SJSA1 (cell line): ENCODE measurements at regions not wholly inside any gene's neighbourhood (a gene's known extent, or its start where the extent isn't known, plus 50 kb on each side); places are given as distances from the start of the nearest gene placed in this dataset.

ENCODE experiments used
- DNase-seq, 2 experiments: peaks; one replicate each; pipeline ENCODE4 v3.0.0-alpha.2; 2015 to 2020; ENCODE audit warnings: low spot score in 2 of 2, low read depth in 1 of 2
- H3K27ac ChIP-seq: fragments of 250-450 bp; sonication (Bioruptor Pico); 2 replicates; pipeline ENCODE4 v1.5.1; 2020; ENCODE audit warnings: mild to moderate bottlenecking, moderate library complexity
- H3K27me3 ChIP-seq: fragments of 250-450 bp; sonication (Bioruptor Pico); replicated peaks from 2 replicates; pipeline ENCODE4 v1.5.1; 2020; ENCODE audit warnings: mild to moderate bottlenecking, moderate library complexity
- H3K36me3 ChIP-seq: fragments of 250-450 bp; sonication (Bioruptor Pico); 2 replicates; pipeline ENCODE4 v1.5.1; 2020; ENCODE audit warnings: mild to moderate bottlenecking
- H3K4me1 ChIP-seq: fragments of 250-450 bp; sonication (Bioruptor Pico); replicated peaks from 2 replicates; pipeline ENCODE4 v1.6.1; 2021; ENCODE audit warnings: mild to moderate bottlenecking
- H3K4me3 ChIP-seq: fragments of 250-450 bp; sonication (Bioruptor Pico); 2 replicates; pipeline ENCODE4 v1.5.1; 2020; ENCODE audit warnings: mild to moderate bottlenecking
- H3K9me3 ChIP-seq: fragments of 250-450 bp; sonication (Bioruptor Pico); replicated peaks from 2 replicates; pipeline ENCODE4 v1.5.1; 2020; ENCODE audit warnings: mild to moderate bottlenecking

DNA sequence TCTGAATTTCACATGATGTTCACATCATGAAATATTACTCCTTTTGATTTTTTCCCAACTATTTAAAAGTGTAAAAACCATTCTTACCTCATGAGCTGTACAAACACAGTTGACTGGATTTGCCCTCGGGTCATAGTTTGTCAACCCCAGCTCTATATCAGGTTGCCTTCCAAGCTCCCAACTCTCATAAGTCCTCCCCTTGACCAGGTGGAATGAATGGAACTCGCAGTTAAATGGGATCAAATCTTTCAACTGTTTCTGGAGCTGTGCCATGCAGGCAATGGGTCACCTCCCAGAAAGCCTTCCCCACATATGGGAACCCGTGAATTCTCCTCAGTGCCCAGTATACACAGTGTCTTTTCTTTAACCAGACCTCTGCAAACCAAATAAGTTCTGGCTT is 169.8 kb upstream of the FOXD3 start:
- Histone ChIP-seq H3K36me3 (no peaks in the 10 kb centered on the region), H3K9me3 (no peaks in the 10 kb centered on the region), H3K4me3 (no peak overlapping the region), H3K27me3 (peaks cover 28% of the 10 kb centered on the region), H3K4me1 (no peaks in the 10 kb centered on the region), H3K27ac (no peak overlapping the region)
- no peak for DNase-seq

DNA sequence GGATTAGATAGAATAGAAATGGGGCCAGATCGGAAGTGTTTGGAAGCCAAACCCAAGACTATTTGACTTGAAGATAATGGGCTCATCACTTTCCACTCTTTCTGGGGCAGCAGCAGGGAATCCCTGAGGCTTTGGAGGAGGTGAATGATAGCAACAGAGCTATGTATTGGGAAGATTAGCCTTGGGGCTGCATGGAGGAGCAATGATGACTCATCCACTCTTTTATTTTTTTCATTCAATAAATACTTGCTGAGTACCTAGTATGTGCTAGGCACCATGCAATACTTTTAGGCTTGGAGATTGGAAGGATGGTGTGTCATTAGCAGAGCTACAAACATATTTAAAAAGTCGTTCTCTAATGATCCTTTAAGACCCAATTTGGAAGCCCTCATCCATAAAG is 166.9 kb upstream of the FOXD3 start:
- H3K4me1 ChIP-seq = no peaks in the 10 kb centered on the region
- no peaks in the 10 kb centered on the region for H3K36me3 ChIP-seq
- H3K27ac ChIP-seq = no peak overlapping the region
- no peak for DNase-seq
- no peaks in the 10 kb centered on the region for H3K9me3 ChIP-seq
- H3K27me3 ChIP-seq = peaks cover 32% of the 10 kb centered on the region
- H3K4me3 ChIP-seq = no peak overlapping the region

DNA sequence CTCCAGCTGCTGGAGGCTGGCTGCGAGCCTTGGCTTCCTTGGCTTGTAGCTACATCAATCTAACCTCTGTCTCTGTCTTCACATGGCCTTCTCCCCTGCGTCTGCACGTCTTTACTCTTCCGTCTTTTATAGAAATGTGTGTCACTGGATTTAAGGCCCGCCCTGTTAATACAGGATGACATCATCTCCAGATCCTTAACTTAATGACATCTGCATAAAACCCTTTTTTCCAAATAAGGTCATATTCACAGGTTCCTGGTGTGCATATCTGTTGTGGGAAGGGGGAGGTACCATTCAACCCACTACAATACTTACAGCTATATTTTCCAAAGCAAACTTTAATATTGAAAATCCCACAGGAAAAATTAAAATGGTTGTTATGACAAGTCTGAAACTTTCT is 165.3 kb upstream of the FOXD3 start:
- H3K27me3 ChIP-seq = peaks cover 21% of the 10 kb centered on the region
- no peak overlapping the region for H3K4me3 ChIP-seq
- no peaks in the 10 kb centered on the region for H3K36me3 ChIP-seq
- no peak for DNase-seq
- no peaks in the 10 kb centered on the region for H3K4me1 ChIP-seq
- H3K27ac ChIP-seq = no peak overlapping the region
- no peaks in the 10 kb centered on the region for H3K9me3 ChIP-seq

DNA sequence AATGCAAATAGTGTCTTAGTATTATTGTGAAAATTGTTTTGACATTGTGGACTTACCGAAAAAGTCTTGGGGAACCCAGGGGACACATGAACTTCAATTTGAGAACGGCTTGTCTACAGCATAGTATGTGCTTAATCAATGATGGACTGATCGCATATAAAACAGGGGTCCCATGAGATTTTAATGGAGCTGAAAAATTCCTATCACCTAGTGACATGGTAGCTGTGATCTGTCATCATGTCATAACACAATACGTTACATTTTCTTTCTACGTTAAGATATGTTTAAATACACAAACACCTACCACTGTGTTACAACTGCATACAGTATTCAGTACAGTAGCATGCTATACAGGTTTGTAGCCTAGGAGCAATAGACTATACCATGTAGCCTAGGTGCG is 153.3 kb upstream of the FOXD3 start:
- H3K27ac ChIP-seq = no peak overlapping the region
- no peaks in the 10 kb centered on the region for H3K9me3 ChIP-seq
- DNase-seq = no peak
- no peaks in the 10 kb centered on the region for H3K4me1 ChIP-seq
- H3K4me3 ChIP-seq = no peak overlapping the region
- H3K27me3 ChIP-seq = peaks cover 9% of the 10 kb centered on the region
- H3K36me3 ChIP-seq = no peaks in the 10 kb centered on the region

DNA sequence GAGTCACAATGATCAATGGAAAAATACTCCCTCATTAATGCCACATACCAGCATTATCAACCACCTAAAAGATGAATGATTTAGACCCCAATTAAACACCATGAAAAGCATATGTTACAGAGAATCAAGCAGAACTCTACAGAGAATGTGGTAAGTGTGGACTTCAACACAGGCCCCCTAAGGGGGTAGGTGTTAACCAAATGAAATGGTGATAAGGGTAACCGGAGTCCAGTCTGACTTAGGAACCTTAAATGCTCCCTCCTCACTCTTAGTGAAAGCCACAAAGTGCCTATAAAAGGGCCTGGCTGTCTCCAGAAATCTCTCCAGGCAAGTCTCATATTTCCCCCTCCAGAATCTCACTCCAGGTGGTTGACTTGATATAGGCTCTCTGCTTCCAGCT is 149.2 kb upstream of the FOXD3 start:
- H3K27me3 ChIP-seq = no peaks in the 10 kb centered on the region; the same call in 1 of the 2 replicates

DNA sequence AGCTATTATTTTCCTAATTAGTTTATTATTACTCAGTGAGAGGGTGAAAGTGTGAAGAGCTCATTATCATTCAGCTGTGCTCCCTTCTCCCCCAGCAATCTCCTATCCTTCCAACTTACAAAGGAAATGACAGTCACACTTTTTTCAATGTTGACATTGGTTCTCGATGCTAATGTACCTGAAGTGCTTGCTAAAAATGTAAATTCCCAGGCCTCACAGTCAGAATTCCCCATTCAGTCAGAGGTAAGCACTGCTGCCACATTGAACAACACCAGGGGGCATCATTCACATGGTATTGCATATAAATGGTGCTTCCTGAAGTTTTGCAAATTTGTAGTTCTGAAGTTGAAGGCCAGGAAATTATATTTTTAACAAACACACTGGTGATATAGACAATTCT is 132.7 kb upstream of the FOXD3 start:
- H3K27ac ChIP-seq = no peak overlapping the region

More for the DNA sequence above, 149.2 kb upstream of the FOXD3 start:
- no peaks in the 10 kb centered on the region for H3K9me3 ChIP-seq
- no peak for DNase-seq
- no peak overlapping the region for H3K4me3 ChIP-seq
- H3K36me3 ChIP-seq = no peaks in the 10 kb centered on the region
- no peak overlapping the region for H3K27ac ChIP-seq
- no peaks in the 10 kb centered on the region for H3K4me1 ChIP-seq

DNA sequence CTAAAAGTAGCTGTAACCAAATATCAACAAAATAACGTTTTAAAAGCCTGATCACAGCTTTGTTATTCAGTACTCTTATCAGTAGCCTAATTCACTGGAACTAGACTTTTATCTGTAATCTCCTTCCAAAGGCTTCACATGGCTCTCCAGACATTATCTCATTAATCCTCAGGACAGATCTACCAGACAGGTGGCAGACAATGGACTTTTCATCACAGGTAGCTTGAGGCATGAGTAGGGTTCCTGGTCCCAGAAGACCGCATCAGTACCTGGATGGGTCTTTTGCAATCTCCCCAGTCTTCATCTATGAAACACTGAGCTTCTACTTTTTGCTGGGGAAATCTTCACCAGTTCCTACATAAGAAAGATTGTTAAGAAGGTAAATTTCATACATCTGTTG is 132.2 kb upstream of the FOXD3 start:
- no peaks in the 10 kb centered on the region for H3K9me3 ChIP-seq
- no peaks in the 10 kb centered on the region for H3K27me3 ChIP-seq
- H3K27ac ChIP-seq = no peak overlapping the region
- no peaks in the 10 kb centered on the region for H3K36me3 ChIP-seq
- no peak overlapping the region for H3K4me3 ChIP-seq
- no peaks in the 10 kb centered on the region for H3K4me1 ChIP-seq
- no peak for DNase-seq

More for the DNA sequence above, 132.7 kb upstream of the FOXD3 start:
- Histone ChIP-seq H3K4me1 (no peaks in the 10 kb centered on the region), H3K4me3 (no peak overlapping the region), H3K27me3 (no peaks in the 10 kb centered on the region), H3K9me3 (no peaks in the 10 kb centered on the region), H3K36me3 (no peaks in the 10 kb centered on the region)
- no peak for DNase-seq

DNA sequence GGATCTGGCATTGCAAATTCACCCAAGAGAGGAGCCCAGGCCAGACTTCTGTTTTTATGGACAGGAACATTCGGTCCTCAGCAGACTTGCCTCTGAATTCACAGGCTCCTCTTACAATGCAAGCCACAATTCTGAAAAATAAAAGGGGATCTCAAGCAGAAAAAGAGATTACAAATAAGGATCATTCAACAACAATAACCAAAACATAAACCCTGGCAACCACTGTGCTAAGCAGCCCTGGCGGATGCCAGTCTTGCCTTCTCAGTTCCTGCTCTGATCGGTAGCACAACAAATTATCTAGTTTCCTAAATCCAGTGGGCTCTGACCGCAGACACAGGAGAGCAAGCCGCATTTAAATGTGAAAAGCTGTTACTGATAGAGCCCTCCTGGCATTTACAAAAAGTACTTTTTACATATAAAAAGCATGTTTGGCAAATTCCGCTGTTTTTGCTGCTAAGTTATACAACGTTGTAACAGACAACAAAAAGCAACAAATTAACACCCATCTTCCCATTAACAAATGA is 123.4 kb upstream of the FOXD3 start:
- H3K36me3 ChIP-seq = no peaks in the 10 kb centered on the region
- H3K27me3 ChIP-seq = no peaks in the 10 kb centered on the region; the same call in 1 of the 2 replicates
- no peak for DNase-seq
- no peaks in the 10 kb centered on the region for H3K9me3 ChIP-seq
- no peak overlapping the region for H3K27ac ChIP-seq
- no peaks in the 10 kb centered on the region for H3K4me1 ChIP-seq
- H3K4me3 ChIP-seq = no peak overlapping the region

DNA sequence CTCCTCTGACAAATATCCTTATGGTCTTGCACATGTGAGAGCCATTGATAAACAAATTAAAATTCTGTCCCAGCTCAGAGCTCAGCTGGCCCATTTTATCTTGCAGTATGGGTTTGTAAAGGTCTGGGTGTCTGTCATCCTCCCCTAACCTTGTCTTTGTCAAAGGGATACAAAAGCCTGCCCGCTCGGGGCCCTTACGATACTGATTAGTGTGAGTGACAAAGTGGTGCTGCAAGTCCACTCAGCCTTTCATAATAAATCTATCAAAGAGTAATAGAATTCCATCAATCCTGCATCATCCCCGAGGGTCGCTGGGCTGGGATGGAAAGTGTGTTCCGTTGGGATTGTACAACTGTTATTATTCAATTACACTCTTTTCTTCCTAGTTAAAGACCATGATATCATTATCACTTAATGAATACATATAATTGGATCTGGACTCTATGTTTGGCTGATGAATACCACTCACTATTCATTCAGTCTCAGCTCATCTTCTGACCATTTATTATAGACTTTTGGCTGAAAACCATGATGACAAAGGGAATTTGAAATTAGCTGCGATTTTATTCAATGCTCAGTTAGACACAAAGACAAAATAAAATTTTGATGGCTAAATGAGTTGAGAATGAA is 122.5 kb upstream of the FOXD3 start:
- no peak overlapping the region for H3K4me3 ChIP-seq
- no peak for DNase-seq
- no peaks in the 10 kb centered on the region; the same call in 1 of the 2 replicates for H3K27me3 ChIP-seq
- H3K36me3 ChIP-seq = no peaks in the 10 kb centered on the region
- no peak overlapping the region for H3K27ac ChIP-seq
- H3K4me1 ChIP-seq = no peaks in the 10 kb centered on the region
- no peaks in the 10 kb centered on the region for H3K9me3 ChIP-seq

DNA sequence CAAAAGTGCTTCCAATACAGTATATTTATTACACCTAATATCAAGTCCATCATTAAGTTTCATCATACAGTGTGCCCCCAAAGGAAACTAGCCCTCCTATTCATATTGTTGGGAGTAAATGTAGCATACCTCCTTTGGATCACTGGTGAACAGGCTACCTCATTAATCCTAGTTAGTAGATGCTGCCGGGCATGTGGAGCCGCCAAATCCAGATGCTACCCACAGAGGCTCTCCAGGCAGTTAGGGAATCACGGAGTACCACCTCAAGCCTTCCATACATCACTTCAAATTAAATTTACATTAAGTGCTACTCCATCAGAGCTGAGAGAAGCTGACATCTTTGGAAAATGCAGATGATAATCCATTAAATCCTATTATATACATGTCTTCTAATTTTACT is 121.7 kb upstream of the FOXD3 start:
- Histone ChIP-seq H3K27ac (no peak overlapping the region), H3K9me3 (no peaks in the 10 kb centered on the region), H3K36me3 (no peaks in the 10 kb centered on the region), H3K4me3 (no peak overlapping the region), H3K27me3 (no peaks in the 10 kb centered on the region; the same call in 1 of the 2 replicates), H3K4me1 (no peaks in the 10 kb centered on the region)
- DNase-seq = no peak

DNA sequence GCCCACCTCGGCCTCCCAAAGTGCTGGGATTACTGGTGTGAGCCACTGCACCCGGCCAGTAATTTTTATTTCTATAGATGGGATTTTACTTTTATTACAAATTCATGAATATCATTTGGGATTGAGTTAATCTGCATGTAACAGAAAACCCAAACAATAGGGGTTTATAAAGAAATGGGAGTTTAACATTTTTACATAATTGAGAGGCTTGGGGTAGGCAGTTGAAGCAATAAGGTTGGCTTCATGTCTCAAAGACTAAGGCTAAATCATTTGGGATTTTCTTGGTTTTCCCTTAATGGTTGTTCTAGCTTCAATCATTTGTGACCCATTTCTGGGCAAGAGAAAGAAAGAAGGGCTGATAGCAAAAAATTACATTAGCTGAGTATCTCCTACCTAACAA is 118.7 kb upstream of the FOXD3 start:
- no peaks in the 10 kb centered on the region for H3K4me1 ChIP-seq
- H3K27ac ChIP-seq = no peak overlapping the region
- H3K4me3 ChIP-seq = no peak overlapping the region
- peaks cover 1% of the 10 kb centered on the region; the same call in 1 of the 2 replicates for H3K27me3 ChIP-seq
- H3K36me3 ChIP-seq = no peaks in the 10 kb centered on the region
- H3K9me3 ChIP-seq = no peaks in the 10 kb centered on the region
- DNase-seq = no peak

DNA sequence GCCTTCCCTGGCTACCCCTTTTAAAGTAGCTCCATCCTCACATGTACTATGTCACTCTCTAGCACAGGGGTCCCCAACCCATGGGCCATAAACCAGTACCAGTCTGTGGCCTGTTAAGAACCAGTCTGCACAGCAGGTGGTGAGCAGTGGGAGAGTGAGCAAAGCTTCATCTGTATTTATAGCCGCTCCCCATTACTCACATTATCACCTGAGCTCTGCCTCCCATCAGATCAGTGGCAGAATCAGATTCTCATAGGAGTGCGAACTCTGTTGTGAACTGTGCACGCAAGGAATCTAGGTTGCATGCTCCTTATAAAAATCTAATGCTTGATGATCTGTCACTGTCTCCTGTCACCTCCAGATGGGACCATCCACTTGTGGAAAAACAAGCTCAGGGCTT is 116.6 kb upstream of the FOXD3 start:
- no peak overlapping the region for H3K27ac ChIP-seq
- no peak for DNase-seq
- H3K4me3 ChIP-seq = no peak overlapping the region
- H3K27me3 ChIP-seq = peaks cover 7% of the 10 kb centered on the region; the same call in 1 of the 2 replicates
- no peaks in the 10 kb centered on the region for H3K4me1 ChIP-seq
- no peaks in the 10 kb centered on the region for H3K36me3 ChIP-seq
- H3K9me3 ChIP-seq = no peaks in the 10 kb centered on the region

DNA sequence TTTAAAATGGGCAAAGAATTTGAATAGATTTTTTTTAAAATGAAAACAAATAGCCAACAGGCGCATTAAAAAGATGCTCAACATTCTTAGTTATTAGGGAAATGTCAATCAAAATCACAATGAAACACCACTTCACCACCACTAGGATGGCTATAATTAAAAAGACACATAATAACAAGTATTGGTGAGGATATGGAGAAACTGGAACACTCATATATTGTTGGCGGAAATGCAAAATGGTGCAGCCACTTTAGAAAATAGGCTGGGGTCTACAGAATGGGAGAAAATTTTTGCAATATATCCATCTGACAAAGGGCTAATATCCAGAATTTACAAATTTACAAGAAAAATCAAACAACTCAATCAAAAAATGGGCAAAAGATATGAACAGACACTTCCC is 107.8 kb upstream of the FOXD3 start:
- Histone ChIP-seq H3K27me3 (peaks cover 2% of the 10 kb centered on the region; the same call in 1 of the 2 replicates), H3K9me3 (no peaks in the 10 kb centered on the region), H3K27ac (no peak overlapping the region), H3K4me3 (no peak overlapping the region), H3K4me1 (no peaks in the 10 kb centered on the region), H3K36me3 (no peaks in the 10 kb centered on the region)
- no peak for DNase-seq

DNA sequence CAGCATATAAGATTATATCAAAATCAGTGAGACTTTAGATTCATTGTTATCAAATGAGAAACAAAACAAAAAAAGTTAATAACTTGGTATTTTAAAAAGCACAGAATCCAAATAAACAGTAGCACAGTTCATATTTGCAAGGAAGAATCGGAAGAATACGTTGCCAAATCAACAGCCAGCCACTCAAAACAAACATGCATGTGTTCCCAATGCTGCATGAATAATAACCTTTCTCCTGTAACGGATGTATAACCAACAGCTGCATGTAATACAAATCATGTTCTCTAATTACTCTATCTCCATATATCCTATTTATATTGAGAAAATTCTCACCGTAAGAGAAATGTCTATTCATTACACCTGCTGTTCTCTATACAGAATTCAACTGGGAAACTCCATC is 98.9 kb upstream of the FOXD3 start:
- Histone ChIP-seq H3K4me1 (no peaks in the 10 kb centered on the region), H3K27ac (no peak overlapping the region), H3K9me3 (no peaks in the 10 kb centered on the region), H3K36me3 (no peaks in the 10 kb centered on the region), H3K27me3 (no peaks in the 10 kb centered on the region), H3K4me3 (no peak overlapping the region)
- DNase-seq = no peak

DNA sequence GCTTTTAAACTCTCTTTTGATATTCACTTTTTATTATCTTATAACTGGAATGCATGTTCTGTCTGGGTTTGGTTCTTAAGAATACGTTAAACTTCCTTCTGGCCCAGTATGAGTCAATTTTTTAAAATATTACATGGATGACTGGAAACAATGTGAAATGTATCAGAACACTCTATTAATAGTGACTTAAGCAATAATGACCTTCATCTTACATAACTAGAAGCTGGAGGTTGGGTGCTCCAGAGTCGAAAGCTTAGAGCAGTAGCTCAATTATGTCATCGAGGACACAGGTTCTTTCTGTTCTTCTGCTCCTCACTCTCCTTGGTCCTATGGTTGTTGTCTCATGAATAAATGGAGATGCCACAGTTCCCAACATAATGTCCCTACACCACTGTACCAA is 91.6 kb upstream of the FOXD3 start:
- H3K27ac ChIP-seq = no peak overlapping the region
- H3K4me1 ChIP-seq = no peaks in the 10 kb centered on the region
- H3K4me3 ChIP-seq = no peak overlapping the region
- H3K27me3 ChIP-seq = no peaks in the 10 kb centered on the region
- no peaks in the 10 kb centered on the region for H3K9me3 ChIP-seq
- no peak for DNase-seq
- no peaks in the 10 kb centered on the region for H3K36me3 ChIP-seq
